ENCODE measurements at regions not wholly inside any gene's neighbourhood (a gene's known extent, or its start where the extent isn't known, plus 50 kb on each side); places are given as distances from the start of the nearest gene placed in this dataset.

DNA sequence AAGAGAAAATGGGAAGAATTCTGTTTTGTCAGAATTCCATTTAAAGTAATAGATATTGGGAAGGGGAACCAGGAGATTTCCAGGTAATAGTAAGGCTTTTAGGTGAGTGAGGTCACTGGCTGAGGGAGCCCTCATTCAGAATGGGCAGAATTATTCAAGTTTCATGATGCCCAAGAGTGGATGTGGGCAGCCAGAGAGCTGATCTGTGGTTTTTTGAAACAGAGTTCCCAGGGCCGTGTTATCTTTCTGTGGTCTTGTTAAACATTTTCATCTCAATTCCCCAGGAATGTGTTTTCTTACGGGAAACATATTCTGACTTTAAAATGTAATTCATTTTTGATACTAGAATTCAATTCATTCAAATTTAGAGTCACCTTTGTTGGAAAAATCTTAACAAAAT, 182.0 kb upstream of the AADAT start:
- TF ChIP-seq, protein P1, sequence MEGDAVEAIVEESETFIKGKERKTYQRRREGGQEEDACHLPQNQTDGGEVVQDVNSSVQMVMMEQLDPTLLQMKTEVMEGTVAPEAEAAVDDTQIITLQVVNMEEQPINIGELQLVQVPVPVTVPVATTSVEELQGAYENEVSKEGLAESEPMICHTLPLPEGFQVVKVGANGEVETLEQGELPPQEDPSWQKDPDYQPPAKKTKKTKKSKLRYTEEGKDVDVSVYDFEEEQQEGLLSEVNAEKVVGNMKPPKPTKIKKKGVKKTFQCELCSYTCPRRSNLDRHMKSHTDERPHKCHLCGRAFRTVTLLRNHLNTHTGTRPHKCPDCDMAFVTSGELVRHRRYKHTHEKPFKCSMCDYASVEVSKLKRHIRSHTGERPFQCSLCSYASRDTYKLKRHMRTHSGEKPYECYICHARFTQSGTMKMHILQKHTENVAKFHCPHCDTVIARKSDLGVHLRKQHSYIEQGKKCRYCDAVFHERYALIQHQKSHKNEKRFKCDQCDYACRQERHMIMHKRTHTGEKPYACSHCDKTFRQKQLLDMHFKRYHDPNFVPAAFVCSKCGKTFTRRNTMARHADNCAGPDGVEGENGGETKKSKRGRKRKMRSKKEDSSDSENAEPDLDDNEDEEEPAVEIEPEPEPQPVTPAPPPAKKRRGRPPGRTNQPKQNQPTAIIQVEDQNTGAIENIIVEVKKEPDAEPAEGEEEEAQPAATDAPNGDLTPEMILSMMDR (IDR thresholded peaks at IDR 0.05; ENCODE audit: insufficient read depth, low read depth, low read length), result no peak
- TF ChIP-seq EZH2 (IDR thresholded peaks at IDR 0.05; ENCODE audit: insufficient read depth, low read length), result no peak

Data from astrocyte (in vitro differentiated cells and primary cell).